ENCODE measurements at regions not wholly inside any gene's neighbourhood (a gene's known extent, or its start where the extent isn't known, plus 50 kb on each side); places are given as distances from the start of the nearest gene placed in this dataset.
"Not testable (repeated sequence)": the region's sequence is repeated elsewhere in the genome, so short reads cannot be mapped to it uniquely, and the experiment has no call there.

GRCh38 chr11:82181796-82182195 lies 551.9 kb downstream of the FAM181B start:
- not testable (repeated sequence) for H3K27me3 Mint-ChIP-seq (ENCODE audit: low read depth); H3K4me1 Mint-ChIP-seq (ENCODE audit: low read depth); H3K4me3 Mint-ChIP-seq; H3K9me3 Mint-ChIP-seq; H3K27ac Mint-ChIP-seq; H3K36me3 Mint-ChIP-seq (ENCODE audit: low read depth)

- H3K27me3 Mint-ChIP-seq (ENCODE audit: low read depth): no peaks in the 10 kb centered on the region
- H3K27ac Mint-ChIP-seq: no peak overlapping the region
- no peaks in the 10 kb centered on the region for H3K9me3 Mint-ChIP-seq
- no peaks in the 10 kb centered on the region for H3K36me3 Mint-ChIP-seq (ENCODE audit: low read depth)
- no peak overlapping the region for H3K4me3 Mint-ChIP-seq
- no peaks in the 10 kb centered on the region for H3K4me1 Mint-ChIP-seq (ENCODE audit: low read depth)
Measured at GRCh38 chr11:82176945-82177344, 556.7 kb downstream of the FAM181B start.

- Mint-ChIP-seq H3K9me3 (no peaks in the 10 kb centered on the region), H3K27ac (no peak overlapping the region), H3K36me3 (ENCODE audit: low read depth) (no peaks in the 10 kb centered on the region), H3K4me3 (no peak overlapping the region), H3K4me1 (ENCODE audit: low read depth) (no peaks in the 10 kb centered on the region), H3K27me3 (ENCODE audit: low read depth) (no peaks in the 10 kb centered on the region)
Measured at GRCh38 chr11:82176365-82176764, 557.3 kb downstream of the FAM181B start.

GRCh38 chr11:82174610-82175009 lies 559.1 kb downstream of the FAM181B start:
- Mint-ChIP-seq H3K27ac (no peak overlapping the region), H3K36me3 (ENCODE audit: low read depth) (no peaks in the 10 kb centered on the region), H3K9me3 (no peaks in the 10 kb centered on the region), H3K27me3 (ENCODE audit: low read depth) (no peaks in the 10 kb centered on the region), H3K4me1 (ENCODE audit: low read depth) (no peaks in the 10 kb centered on the region), H3K4me3 (no peak overlapping the region)

DNA sequence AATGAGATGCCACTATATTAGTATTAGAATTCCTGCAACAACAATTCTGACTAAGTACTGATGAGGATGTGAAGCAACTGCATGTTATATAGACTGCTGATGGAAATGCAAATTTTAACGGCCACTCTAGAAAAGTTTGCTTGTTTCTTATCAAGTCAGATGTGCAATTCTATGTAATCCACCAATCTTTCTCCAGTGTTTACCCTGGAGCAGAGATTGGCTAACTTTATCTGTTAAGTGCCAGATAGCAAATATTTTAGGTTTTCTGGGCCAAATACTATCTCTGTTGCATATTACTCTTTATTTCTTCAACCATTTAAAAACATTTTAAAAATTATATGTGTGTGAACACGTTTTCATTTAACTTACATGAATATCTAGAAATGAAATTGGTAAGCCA lies 586.9 kb downstream of the FAM181B start:
- Mint-ChIP-seq H3K4me1 (ENCODE audit: low read depth) (no peaks in the 10 kb centered on the region), H3K4me3 (no peak overlapping the region), H3K9me3 (no peaks in the 10 kb centered on the region), H3K27ac (no peak overlapping the region), H3K27me3 (ENCODE audit: low read depth) (no peaks in the 10 kb centered on the region), H3K36me3 (ENCODE audit: low read depth) (no peaks in the 10 kb centered on the region)

- Mint-ChIP-seq H3K4me3 (no peak overlapping the region), H3K27ac (no peak overlapping the region), H3K27me3 (ENCODE audit: low read depth) (no peaks in the 10 kb centered on the region), H3K36me3 (ENCODE audit: low read depth) (no peaks in the 10 kb centered on the region), H3K9me3 (no peaks in the 10 kb centered on the region), H3K4me1 (ENCODE audit: low read depth) (no peaks in the 10 kb centered on the region)
Measured at GRCh38 chr11:82118946-82119345, 614.7 kb downstream of the FAM181B start.

DNA sequence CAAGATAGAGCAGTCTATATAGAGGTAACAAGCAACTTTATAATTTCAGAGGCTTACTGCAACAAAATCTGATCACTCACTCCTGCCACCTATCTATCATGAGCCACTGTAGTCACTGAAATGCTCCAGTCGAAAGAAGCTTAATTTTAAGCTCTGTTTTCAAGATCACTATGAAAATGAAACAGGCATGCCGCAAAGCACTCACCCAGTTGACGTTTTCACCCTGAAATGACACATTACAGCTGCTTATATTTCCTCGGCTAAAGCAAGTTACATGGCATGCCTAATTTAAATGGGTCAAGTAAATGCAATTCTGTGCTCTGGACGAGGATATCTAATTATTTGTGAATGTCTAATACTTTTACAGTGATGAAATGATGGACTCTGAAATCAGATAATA lies 616.3 kb downstream of the FAM181B start:
- no peak overlapping the region for H3K4me3 Mint-ChIP-seq
- H3K27ac Mint-ChIP-seq: no peak overlapping the region
- H3K36me3 Mint-ChIP-seq (ENCODE audit: low read depth): no peaks in the 10 kb centered on the region
- H3K27me3 Mint-ChIP-seq (ENCODE audit: low read depth): no peaks in the 10 kb centered on the region
- H3K9me3 Mint-ChIP-seq: no peaks in the 10 kb centered on the region
- H3K4me1 Mint-ChIP-seq (ENCODE audit: low read depth): no peaks in the 10 kb centered on the region

DNA sequence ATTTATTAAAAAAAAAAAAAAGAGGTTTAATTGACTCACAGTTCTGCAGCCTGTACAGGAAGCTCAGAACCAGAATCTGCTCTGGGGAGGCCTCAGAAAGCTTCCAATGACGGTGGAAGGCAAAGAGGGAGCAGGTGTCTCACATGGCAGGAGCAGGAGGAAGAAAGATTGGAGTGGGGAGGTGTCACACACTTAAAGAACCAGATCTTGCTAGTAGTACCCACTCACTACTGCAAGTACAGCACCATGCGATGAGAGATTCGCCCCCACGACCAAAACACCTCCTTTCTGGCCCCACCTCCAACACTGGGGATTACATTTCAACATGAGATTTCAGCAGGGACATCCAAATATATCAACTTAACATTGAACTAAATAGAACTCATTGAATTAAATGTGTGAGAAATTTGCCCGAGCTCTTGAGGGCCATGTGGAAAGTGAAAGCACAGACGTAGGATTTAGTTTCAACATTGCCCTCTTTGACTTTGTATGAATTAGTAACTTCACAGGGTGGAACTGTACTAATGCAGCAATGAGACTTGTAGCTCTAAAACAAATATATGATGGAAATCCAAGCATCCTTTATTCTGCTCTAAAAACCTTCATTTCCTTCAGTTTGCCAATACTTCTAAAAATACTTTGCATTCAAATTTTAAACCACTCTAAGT lies 628.2 kb downstream of the FAM181B start:
- Mint-ChIP-seq H3K4me3 (no peak overlapping the region), H3K27ac (no peak overlapping the region), H3K4me1 (ENCODE audit: low read depth) (no peaks in the 10 kb centered on the region), H3K9me3 (no peaks in the 10 kb centered on the region), H3K27me3 (ENCODE audit: low read depth) (no peaks in the 10 kb centered on the region), H3K36me3 (ENCODE audit: low read depth) (no peaks in the 10 kb centered on the region)

- no peaks in the 10 kb centered on the region for H3K4me1 Mint-ChIP-seq (ENCODE audit: low read depth)
- H3K27me3 Mint-ChIP-seq (ENCODE audit: low read depth): no peaks in the 10 kb centered on the region
- no peak overlapping the region for H3K27ac Mint-ChIP-seq
- no peak overlapping the region for H3K4me3 Mint-ChIP-seq
- H3K36me3 Mint-ChIP-seq (ENCODE audit: low read depth): no peaks in the 10 kb centered on the region
- H3K9me3 Mint-ChIP-seq: no peaks in the 10 kb centered on the region
Measured at GRCh38 chr11:82092904-82093303, 640.8 kb downstream of the FAM181B start.

- H3K4me1 Mint-ChIP-seq (ENCODE audit: low read depth): no peaks in the 10 kb centered on the region
- H3K9me3 Mint-ChIP-seq: no peaks in the 10 kb centered on the region
- no peaks in the 10 kb centered on the region for H3K27me3 Mint-ChIP-seq (ENCODE audit: low read depth)
- H3K36me3 Mint-ChIP-seq (ENCODE audit: low read depth): no peaks in the 10 kb centered on the region
- no peak overlapping the region for H3K27ac Mint-ChIP-seq
- no peak overlapping the region for H3K4me3 Mint-ChIP-seq
Measured at GRCh38 chr11:82089426-82089825, 644.2 kb downstream of the FAM181B start.

DNA sequence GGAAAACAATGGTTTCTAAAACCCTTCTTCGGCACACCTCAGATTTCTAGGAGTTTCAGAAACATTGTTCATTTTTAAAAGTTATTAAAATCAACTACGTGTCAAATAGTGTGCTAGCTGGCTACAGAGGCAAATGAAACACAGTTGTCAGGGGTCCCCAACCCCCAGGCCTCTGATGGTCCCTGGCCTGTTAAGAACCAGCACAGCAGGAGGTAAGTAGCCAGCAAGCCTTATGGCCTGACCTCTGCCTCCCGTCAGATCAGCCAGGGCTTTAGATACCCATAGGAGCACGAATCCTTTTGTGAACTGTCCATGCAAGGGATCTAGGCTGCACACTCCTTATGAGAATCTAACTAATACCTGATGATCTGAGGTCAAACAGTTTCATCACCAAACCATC lies 648.2 kb downstream of the FAM181B start:
- H3K27me3 Mint-ChIP-seq (ENCODE audit: low read depth): no peaks in the 10 kb centered on the region
- H3K9me3 Mint-ChIP-seq: no peaks in the 10 kb centered on the region
- no peaks in the 10 kb centered on the region for H3K4me1 Mint-ChIP-seq (ENCODE audit: low read depth)
- no peak overlapping the region for H3K27ac Mint-ChIP-seq
- H3K36me3 Mint-ChIP-seq (ENCODE audit: low read depth): no peaks in the 10 kb centered on the region
- no peak overlapping the region for H3K4me3 Mint-ChIP-seq

- no peak overlapping the region for H3K4me3 Mint-ChIP-seq
- H3K4me1 Mint-ChIP-seq (ENCODE audit: low read depth): no peaks in the 10 kb centered on the region
- H3K27me3 Mint-ChIP-seq (ENCODE audit: low read depth): no peaks in the 10 kb centered on the region
- H3K9me3 Mint-ChIP-seq: no peaks in the 10 kb centered on the region
- H3K36me3 Mint-ChIP-seq (ENCODE audit: low read depth): no peaks in the 10 kb centered on the region
- H3K27ac Mint-ChIP-seq: no peak overlapping the region
Measured at GRCh38 chr11:82082976-82083375, 650.7 kb downstream of the FAM181B start.

DNA sequence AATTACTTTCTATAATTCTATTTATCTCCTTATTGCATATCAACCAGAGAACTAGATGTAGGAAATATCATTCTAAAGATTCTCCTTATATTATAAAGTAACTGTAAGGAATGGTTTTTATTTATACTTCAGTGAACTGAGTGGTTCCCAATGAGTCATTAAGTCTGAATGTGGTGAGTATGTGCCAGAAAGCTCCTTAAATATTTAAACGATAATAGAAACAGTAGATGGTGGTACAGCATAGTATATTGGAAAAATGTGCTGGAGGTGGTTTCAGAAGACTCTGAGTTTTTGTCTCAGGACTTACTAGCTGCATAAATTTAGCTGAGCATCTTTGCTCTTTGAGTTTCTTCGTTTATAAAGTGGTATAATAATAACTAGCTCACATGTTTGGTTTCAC lies 653.5 kb downstream of the FAM181B start:
- H3K9me3 Mint-ChIP-seq: no peaks in the 10 kb centered on the region
- no peak overlapping the region for H3K27ac Mint-ChIP-seq
- H3K4me1 Mint-ChIP-seq (ENCODE audit: low read depth): no peaks in the 10 kb centered on the region
- no peak overlapping the region for H3K4me3 Mint-ChIP-seq
- no peaks in the 10 kb centered on the region for H3K27me3 Mint-ChIP-seq (ENCODE audit: low read depth)
- no peaks in the 10 kb centered on the region for H3K36me3 Mint-ChIP-seq (ENCODE audit: low read depth)

DNA sequence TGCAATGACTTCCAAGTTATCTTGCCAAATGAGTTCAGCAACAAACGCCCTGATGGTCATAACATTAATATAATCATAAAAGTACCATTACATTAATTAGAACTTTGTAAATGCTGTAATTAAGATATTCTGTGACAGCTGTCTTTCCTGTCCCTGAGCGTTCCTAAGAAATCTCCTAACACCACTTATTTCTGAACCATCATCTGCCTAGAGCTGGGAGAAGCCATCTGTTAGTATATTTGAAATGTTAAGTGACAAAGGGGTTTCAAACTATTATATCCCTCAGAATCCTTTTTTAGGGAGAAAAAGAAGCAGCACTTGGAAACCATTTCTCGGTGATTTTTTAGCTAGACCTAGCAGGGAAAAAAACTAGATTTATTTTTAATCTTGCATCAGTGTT lies 657.5 kb downstream of the FAM181B start:
- no peaks in the 10 kb centered on the region for H3K9me3 Mint-ChIP-seq
- H3K27ac Mint-ChIP-seq: no peak overlapping the region
- H3K36me3 Mint-ChIP-seq (ENCODE audit: low read depth): no peaks in the 10 kb centered on the region
- no peak overlapping the region for H3K4me3 Mint-ChIP-seq
- no peaks in the 10 kb centered on the region for H3K4me1 Mint-ChIP-seq (ENCODE audit: low read depth)
- H3K27me3 Mint-ChIP-seq (ENCODE audit: low read depth): no peaks in the 10 kb centered on the region

DNA sequence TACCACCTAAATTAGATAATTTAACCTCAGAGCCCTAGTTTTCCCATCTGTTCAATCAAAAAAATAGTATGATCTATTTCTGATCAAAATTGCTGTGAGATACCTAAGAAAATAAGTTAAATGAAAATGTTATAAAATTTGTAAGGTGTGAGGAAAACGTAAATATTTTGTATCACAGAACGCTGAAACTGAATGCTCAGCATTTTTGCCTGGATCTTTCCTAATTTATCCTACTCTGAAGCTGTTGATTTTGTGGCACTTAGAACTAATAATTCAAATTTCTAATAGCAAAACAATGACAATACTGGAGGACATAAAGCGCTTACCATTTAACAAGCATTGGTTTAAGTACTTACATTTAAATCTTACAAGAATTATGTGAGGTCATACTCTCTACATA lies 674.2 kb downstream of the FAM181B start:
- no peaks in the 10 kb centered on the region for H3K36me3 Mint-ChIP-seq (ENCODE audit: low read depth)
- H3K4me1 Mint-ChIP-seq (ENCODE audit: low read depth): no peaks in the 10 kb centered on the region
- no peak overlapping the region for H3K27ac Mint-ChIP-seq
- H3K27me3 Mint-ChIP-seq (ENCODE audit: low read depth): no peaks in the 10 kb centered on the region
- no peaks in the 10 kb centered on the region for H3K9me3 Mint-ChIP-seq
- no peak overlapping the region for H3K4me3 Mint-ChIP-seq

- H3K27me3 Mint-ChIP-seq (ENCODE audit: low read depth): peaks cover 5% of the 10 kb centered on the region
- no peak overlapping the region for H3K4me3 Mint-ChIP-seq
- H3K9me3 Mint-ChIP-seq: no peaks in the 10 kb centered on the region
- no peaks in the 10 kb centered on the region for H3K4me1 Mint-ChIP-seq (ENCODE audit: low read depth)
- H3K36me3 Mint-ChIP-seq (ENCODE audit: low read depth): no peaks in the 10 kb centered on the region
- no peak overlapping the region for H3K27ac Mint-ChIP-seq
Measured at GRCh38 chr11:82056450-82056849, 677.2 kb downstream of the FAM181B start.
